ENCODE measurements at regions not wholly inside any gene's neighbourhood (a gene's known extent, or its start where the extent isn't known, plus 50 kb on each side); places are given as distances from the start of the nearest gene placed in this dataset.

DNA sequence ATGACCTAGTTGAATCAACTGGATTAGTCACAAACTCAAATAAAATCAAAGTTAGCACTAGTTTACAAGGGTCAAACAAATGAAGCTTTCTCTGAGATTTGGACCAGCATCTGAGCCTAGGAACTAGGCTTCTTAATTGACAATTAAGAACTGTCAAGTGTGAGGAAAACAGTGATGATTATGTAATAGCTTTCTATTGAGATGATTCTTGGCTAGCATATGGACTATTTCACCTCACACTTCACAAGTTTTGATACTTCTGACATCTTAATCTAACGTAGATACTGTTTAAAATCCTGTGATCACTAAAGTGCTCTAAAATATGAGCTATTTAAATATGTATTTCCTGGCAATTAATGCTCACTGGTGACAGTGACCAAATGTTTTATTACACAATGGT is 542.9 kb downstream of the EFNA5 start:
- TF ChIP-seq CTCF (tag by site-specific recombination; IDR thresholded peaks at IDR 0.05) (no peak), ZNF114 (tag by site-specific recombination; IDR thresholded peaks at IDR 0.05) (no peak), KLF10 (tag by site-specific recombination; IDR thresholded peaks at IDR 0.05) (no peak), EGR2 (tag by site-specific recombination; IDR thresholded peaks at IDR 0.05; ENCODE audit: low read depth) (no peak), ZNF248 (tag by site-specific recombination; IDR thresholded peaks at IDR 0.05) (no peak), ZNF146 (tag by site-specific recombination; IDR thresholded peaks at IDR 0.05) (no peak), ZNF350 (tag by site-specific recombination; IDR thresholded peaks at IDR 0.05) (no peak), ZNF501 (tag by site-specific recombination; IDR thresholded peaks at IDR 0.05) (no peak), ZFP3 (tag by site-specific recombination; IDR thresholded peaks at IDR 0.05; ENCODE audit: low read depth) (no peak)
- TF ChIP-seq, protein P1, sequence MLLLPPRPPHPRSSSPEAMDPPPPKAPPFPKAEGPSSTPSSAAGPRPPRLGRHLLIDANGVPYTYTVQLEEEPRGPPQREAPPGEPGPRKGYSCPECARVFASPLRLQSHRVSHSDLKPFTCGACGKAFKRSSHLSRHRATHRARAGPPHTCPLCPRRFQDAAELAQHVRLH (tag by site-specific recombination; IDR thresholded peaks at IDR 0.05): no peak
- TF ChIP-seq, protein P2, sequence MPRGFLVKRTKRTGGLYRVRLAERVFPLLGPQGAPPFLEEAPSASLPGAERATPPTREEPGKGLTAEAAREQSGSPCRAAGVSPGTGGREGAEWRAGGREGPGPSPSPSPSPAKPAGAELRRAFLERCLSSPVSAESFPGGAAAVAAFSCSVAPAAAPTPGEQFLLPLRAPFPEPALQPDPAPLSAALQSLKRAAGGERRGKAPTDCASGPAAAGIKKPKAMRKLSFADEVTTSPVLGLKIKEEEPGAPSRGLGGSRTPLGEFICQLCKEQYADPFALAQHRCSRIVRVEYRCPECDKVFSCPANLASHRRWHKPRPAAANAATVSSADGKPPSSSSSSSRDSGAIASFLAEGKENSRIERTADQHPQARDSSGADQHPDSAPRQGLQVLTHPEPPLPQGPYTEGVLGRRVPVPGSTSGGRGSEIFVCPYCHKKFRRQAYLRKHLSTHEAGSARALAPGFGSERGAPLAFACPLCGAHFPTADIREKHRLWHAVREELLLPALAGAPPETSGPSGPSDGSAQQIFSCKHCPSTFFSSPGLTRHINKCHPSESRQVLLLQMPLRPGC (tag by site-specific recombination; IDR thresholded peaks at IDR 0.05): no peak
- TF ChIP-seq, protein P3, sequence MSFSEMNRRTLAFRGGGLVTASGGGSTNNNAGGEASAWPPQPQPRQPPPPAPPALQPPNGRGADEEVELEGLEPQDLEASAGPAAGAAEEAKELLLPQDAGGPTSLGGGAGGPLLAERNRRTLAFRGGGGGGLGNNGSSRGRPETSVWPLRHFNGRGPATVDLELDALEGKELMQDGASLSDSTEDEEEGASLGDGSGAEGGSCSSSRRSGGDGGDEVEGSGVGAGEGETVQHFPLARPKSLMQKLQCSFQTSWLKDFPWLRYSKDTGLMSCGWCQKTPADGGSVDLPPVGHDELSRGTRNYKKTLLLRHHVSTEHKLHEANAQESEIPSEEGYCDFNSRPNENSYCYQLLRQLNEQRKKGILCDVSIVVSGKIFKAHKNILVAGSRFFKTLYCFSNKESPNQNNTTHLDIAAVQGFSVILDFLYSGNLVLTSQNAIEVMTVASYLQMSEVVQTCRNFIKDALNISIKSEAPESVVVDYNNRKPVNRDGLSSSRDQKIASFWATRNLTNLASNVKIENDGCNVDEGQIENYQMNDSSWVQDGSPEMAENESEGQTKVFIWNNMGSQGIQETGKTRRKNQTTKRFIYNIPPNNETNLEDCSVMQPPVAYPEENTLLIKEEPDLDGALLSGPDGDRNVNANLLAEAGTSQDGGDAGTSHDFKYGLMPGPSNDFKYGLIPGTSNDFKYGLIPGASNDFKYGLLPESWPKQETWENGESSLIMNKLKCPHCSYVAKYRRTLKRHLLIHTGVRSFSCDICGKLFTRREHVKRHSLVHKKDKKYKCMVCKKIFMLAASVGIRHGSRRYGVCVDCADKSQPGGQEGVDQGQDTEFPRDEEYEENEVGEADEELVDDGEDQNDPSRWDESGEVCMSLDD (tag by site-specific recombination; IDR thresholded peaks at IDR 0.05): no peak
- TF ChIP-seq, protein P4, sequence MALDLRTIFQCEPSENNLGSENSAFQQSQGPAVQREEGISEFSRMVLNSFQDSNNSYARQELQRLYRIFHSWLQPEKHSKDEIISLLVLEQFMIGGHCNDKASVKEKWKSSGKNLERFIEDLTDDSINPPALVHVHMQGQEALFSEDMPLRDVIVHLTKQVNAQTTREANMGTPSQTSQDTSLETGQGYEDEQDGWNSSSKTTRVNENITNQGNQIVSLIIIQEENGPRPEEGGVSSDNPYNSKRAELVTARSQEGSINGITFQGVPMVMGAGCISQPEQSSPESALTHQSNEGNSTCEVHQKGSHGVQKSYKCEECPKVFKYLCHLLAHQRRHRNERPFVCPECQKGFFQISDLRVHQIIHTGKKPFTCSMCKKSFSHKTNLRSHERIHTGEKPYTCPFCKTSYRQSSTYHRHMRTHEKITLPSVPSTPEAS (tag by site-specific recombination; IDR thresholded peaks at IDR 0.05): no peak

Data from HEK293 (cell line).